ENCODE measurements at regions not wholly inside any gene's neighbourhood (a gene's known extent, or its start where the extent isn't known, plus 50 kb on each side); places are given as distances from the start of the nearest gene placed in this dataset.

DNA sequence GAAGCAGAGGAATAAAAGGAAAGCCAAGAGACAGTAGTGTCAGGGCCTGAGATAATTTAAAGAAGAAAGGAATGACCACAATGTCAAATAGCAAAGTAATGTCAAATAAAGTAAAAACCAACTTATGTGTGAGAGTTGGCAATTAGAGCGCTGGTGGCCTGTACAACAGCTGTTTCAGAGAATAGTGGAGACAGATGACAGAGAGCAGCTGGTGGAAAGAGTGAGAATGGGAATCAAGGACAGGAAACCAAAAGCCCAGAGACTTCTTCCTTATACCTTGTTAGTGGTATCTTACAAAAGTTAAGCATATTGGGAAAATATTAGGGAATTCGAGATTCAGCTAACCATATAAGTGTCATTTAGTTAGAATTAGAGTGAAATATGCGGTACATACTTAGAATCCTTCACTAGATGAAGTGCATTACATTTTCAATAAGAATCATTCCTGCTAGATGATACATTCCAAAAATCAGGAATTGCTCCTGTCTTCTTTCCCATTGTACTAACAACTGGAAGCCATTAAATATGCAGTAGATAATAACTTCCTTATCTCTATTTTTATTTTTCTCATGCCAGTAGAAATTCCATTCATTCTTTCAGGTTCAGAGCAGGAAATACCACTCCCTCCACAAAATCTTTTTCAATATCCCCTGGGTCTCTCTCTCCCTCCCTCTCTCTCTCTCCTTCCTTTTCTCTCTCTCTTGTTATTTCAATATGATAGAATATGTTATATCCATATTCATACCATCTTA lies 525.4 kb downstream of the CENPC start:
- H3K9me2 ChIP-seq (replicated peaks; ENCODE audit: control insufficient read depth, low read length) = no peaks in the 10 kb centered on the region
- H3K4me1 ChIP-seq (ENCODE audit: control insufficient read depth, low read length) = no peaks in the 10 kb centered on the region
- no peak overlapping the region for H3K4me2 ChIP-seq (ENCODE audit: low read length)
- no peaks in the 10 kb centered on the region for H3K36me3 ChIP-seq (ENCODE audit: control insufficient read depth, low read length)
- no peaks in the 10 kb centered on the region for H3K79me2 ChIP-seq (ENCODE audit: control insufficient read depth, low read length)
- H3K4me3 ChIP-seq (ENCODE audit: low read length) = no peak overlapping the region
- TF ChIP-seq EZH2phosphoT487 (IDR thresholded peaks at IDR 0.05; ENCODE audit: borderline replicate concordance, low read length) = no peak
- TF ChIP-seq, protein P1, sequence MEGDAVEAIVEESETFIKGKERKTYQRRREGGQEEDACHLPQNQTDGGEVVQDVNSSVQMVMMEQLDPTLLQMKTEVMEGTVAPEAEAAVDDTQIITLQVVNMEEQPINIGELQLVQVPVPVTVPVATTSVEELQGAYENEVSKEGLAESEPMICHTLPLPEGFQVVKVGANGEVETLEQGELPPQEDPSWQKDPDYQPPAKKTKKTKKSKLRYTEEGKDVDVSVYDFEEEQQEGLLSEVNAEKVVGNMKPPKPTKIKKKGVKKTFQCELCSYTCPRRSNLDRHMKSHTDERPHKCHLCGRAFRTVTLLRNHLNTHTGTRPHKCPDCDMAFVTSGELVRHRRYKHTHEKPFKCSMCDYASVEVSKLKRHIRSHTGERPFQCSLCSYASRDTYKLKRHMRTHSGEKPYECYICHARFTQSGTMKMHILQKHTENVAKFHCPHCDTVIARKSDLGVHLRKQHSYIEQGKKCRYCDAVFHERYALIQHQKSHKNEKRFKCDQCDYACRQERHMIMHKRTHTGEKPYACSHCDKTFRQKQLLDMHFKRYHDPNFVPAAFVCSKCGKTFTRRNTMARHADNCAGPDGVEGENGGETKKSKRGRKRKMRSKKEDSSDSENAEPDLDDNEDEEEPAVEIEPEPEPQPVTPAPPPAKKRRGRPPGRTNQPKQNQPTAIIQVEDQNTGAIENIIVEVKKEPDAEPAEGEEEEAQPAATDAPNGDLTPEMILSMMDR (IDR thresholded peaks at IDR 0.05; ENCODE audit: low read depth, low read length, poor library complexity, severe bottlenecking) = no peak
- no peaks in the 10 kb centered on the region for H3F3A ChIP-seq (ENCODE audit: control insufficient read depth, insufficient read depth)
- no peaks in the 10 kb centered on the region for H4K20me1 ChIP-seq (ENCODE audit: control insufficient read depth, insufficient read depth, low read depth, low read length)
- no peak overlapping the region for H3K27ac ChIP-seq (ENCODE audit: low read depth, low read length)
- no peaks in the 10 kb centered on the region for H3K9me3 ChIP-seq (ENCODE audit: control insufficient read depth, insufficient read depth, low read length)
- H3K27me3 ChIP-seq (ENCODE audit: control insufficient read depth, low read length) = no peaks in the 10 kb centered on the region

GRCh38 chr4:67014592-67014991 lies 530.7 kb downstream of the CENPC start:
- Histone ChIP-seq H3K4me3 (ENCODE audit: low read length) (no peak overlapping the region), H3K4me2 (ENCODE audit: low read length) (no peak overlapping the region), H3K27ac (ENCODE audit: low read depth, low read length) (no peak overlapping the region), H3K4me1 (ENCODE audit: control insufficient read depth, low read length) (no peaks in the 10 kb centered on the region), H4K20me1 (ENCODE audit: control insufficient read depth, insufficient read depth, low read depth, low read length) (no peaks in the 10 kb centered on the region), H3K79me2 (ENCODE audit: control insufficient read depth, low read length) (no peaks in the 10 kb centered on the region), H3K9me3 (ENCODE audit: control insufficient read depth, insufficient read depth, low read length) (no peaks in the 10 kb centered on the region), H3K27me3 (ENCODE audit: control insufficient read depth, low read length) (no peaks in the 10 kb centered on the region), H3F3A (ENCODE audit: control insufficient read depth, insufficient read depth) (no peaks in the 10 kb centered on the region), H3K36me3 (ENCODE audit: control insufficient read depth, low read length) (no peaks in the 10 kb centered on the region), H3K9me2 (replicated peaks; ENCODE audit: control insufficient read depth, low read length) (no peaks in the 10 kb centered on the region)
- TF ChIP-seq, protein P1 (IDR thresholded peaks at IDR 0.05; ENCODE audit: low read depth, low read length, poor library complexity, severe bottlenecking) = no peak
- no peak for TF ChIP-seq EZH2phosphoT487 (IDR thresholded peaks at IDR 0.05; ENCODE audit: borderline replicate concordance, low read length)

DNA sequence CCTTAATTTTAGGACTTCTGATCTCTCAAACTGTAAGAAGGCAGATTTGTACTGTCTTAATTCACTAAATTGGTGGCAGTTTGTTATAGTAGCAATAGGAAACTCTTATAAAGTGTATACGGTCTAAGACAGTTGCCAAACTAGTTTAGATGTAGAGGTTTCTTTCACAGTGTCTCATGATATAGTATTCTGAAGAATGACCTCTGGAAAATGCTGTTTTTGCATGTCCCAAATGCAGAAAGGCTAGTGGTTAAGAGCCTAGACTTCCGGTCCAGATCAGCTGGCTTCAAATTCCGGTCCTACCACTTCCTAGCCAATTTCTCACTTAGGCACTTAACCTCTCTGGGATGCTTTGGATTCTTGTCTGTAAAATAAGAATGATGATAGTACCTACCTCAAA lies 538.5 kb downstream of the CENPC start:
- Histone ChIP-seq H3K27me3 (ENCODE audit: control insufficient read depth, low read length) (no peaks in the 10 kb centered on the region), H3K4me1 (ENCODE audit: control insufficient read depth, low read length) (no peaks in the 10 kb centered on the region), H3K36me3 (ENCODE audit: control insufficient read depth, low read length) (no peaks in the 10 kb centered on the region), H3K27ac (ENCODE audit: low read depth, low read length) (no peak overlapping the region), H4K20me1 (ENCODE audit: control insufficient read depth, insufficient read depth, low read depth, low read length) (no peaks in the 10 kb centered on the region), H3F3A (ENCODE audit: control insufficient read depth, insufficient read depth) (no peaks in the 10 kb centered on the region), H3K9me2 (replicated peaks; ENCODE audit: control insufficient read depth, low read length) (no peaks in the 10 kb centered on the region), H3K4me2 (ENCODE audit: low read length) (no peak overlapping the region), H3K9me3 (ENCODE audit: control insufficient read depth, insufficient read depth, low read length) (no peaks in the 10 kb centered on the region), H3K79me2 (ENCODE audit: control insufficient read depth, low read length) (no peaks in the 10 kb centered on the region), H3K4me3 (ENCODE audit: low read length) (no peak overlapping the region)
- no peak for TF ChIP-seq EZH2phosphoT487 (IDR thresholded peaks at IDR 0.05; ENCODE audit: borderline replicate concordance, low read length)
- TF ChIP-seq, protein P1 (IDR thresholded peaks at IDR 0.05; ENCODE audit: low read depth, low read length, poor library complexity, severe bottlenecking) = no peak
